ENCODE measurements at regions not wholly inside any gene's neighbourhood (a gene's known extent, or its start where the extent isn't known, plus 50 kb on each side); places are given as distances from the start of the nearest gene placed in this dataset.

DNA sequence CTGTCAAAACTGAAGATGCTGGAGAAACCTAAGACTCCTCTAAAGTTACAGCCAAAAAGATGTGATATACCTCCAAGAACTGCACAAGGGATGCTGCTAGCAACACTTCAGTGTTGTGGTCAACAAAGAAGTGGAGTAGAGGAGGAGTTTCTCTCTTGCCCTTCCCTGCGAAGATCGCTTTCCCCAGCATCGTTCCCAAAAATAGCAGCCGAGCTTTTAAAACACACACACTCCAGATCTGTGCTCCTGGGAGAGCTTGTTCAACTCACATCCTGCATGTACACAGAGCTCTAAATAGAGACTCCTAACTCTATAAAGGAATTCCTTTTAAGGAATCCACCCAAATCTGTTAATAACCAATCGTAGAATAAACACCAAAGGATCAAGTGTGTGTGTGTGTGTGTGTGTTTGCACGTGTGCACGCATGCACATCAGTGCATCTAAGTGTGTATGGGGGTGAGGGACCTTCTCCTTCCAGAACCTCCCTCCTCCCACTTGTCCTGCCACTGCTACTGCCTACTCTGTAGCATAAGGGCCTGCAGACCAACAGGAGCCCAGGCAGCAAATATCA lies 58.5 kb downstream of the PSMG1 start:
- Histone ChIP-seq H3K27me3 (ENCODE audit: insufficient read depth, poor library complexity, severe bottlenecking) (no peaks in the 10 kb centered on the region), H3K4me3 (replicated peaks; ENCODE audit: insufficient read depth, low read length) (no peak overlapping the region), H3K27ac (replicated peaks) (no peak overlapping the region)
- TF ChIP-seq POLR2AphosphoS5 (IDR thresholded peaks at IDR 0.05; ENCODE audit: low read depth): no peak
- TF ChIP-seq GABPA (IDR thresholded peaks at IDR 0.05; ENCODE audit: low read depth): no peak
- no peak for TF ChIP-seq SPI1 (IDR thresholded peaks at IDR 0.05; ENCODE audit: borderline replicate concordance, low read depth)
- TF ChIP-seq, protein P1, sequence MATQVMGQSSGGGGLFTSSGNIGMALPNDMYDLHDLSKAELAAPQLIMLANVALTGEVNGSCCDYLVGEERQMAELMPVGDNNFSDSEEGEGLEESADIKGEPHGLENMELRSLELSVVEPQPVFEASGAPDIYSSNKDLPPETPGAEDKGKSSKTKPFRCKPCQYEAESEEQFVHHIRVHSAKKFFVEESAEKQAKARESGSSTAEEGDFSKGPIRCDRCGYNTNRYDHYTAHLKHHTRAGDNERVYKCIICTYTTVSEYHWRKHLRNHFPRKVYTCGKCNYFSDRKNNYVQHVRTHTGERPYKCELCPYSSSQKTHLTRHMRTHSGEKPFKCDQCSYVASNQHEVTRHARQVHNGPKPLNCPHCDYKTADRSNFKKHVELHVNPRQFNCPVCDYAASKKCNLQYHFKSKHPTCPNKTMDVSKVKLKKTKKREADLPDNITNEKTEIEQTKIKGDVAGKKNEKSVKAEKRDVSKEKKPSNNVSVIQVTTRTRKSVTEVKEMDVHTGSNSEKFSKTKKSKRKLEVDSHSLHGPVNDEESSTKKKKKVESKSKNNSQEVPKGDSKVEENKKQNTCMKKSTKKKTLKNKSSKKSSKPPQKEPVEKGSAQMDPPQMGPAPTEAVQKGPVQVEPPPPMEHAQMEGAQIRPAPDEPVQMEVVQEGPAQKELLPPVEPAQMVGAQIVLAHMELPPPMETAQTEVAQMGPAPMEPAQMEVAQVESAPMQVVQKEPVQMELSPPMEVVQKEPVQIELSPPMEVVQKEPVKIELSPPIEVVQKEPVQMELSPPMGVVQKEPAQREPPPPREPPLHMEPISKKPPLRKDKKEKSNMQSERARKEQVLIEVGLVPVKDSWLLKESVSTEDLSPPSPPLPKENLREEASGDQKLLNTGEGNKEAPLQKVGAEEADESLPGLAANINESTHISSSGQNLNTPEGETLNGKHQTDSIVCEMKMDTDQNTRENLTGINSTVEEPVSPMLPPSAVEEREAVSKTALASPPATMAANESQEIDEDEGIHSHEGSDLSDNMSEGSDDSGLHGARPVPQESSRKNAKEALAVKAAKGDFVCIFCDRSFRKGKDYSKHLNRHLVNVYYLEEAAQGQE (IDR thresholded peaks at IDR 0.05; ENCODE audit: insufficient replicate concordance, low read depth): no peak
- TF ChIP-seq, protein P2, sequence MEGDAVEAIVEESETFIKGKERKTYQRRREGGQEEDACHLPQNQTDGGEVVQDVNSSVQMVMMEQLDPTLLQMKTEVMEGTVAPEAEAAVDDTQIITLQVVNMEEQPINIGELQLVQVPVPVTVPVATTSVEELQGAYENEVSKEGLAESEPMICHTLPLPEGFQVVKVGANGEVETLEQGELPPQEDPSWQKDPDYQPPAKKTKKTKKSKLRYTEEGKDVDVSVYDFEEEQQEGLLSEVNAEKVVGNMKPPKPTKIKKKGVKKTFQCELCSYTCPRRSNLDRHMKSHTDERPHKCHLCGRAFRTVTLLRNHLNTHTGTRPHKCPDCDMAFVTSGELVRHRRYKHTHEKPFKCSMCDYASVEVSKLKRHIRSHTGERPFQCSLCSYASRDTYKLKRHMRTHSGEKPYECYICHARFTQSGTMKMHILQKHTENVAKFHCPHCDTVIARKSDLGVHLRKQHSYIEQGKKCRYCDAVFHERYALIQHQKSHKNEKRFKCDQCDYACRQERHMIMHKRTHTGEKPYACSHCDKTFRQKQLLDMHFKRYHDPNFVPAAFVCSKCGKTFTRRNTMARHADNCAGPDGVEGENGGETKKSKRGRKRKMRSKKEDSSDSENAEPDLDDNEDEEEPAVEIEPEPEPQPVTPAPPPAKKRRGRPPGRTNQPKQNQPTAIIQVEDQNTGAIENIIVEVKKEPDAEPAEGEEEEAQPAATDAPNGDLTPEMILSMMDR (IDR thresholded peaks at IDR 0.05; ENCODE audit: insufficient read depth, low read length): no peak
- no peak for DNase-seq (ENCODE audit: low read depth in 1 of 2, low spot score in 1 of 2)

DNA sequence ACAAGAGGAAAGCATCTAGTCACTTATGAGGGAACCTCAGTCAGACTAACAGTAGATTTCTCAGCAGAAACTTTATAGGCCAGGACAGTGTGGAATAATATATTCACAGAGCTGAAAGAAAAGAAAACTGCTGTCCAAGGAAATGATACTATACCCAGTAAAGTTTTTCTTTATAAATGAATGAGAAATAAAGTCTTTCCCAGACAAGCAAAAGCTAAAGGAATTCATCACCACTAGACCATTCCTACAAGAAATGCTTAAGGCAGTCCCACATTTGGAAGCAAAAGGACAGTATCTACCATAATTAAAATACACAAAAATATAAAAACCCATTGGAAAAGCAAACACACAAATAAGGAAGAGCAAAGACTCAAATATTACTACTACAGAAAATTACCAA lies 59.9 kb downstream of the PSMG1 start:
- TF ChIP-seq SPI1 (IDR thresholded peaks at IDR 0.05; ENCODE audit: borderline replicate concordance, low read depth): no peak
- TF ChIP-seq POLR2AphosphoS5 (IDR thresholded peaks at IDR 0.05; ENCODE audit: low read depth): no peak
- TF ChIP-seq, protein P2 (IDR thresholded peaks at IDR 0.05; ENCODE audit: insufficient read depth, low read length): no peak
- TF ChIP-seq, protein P1 (IDR thresholded peaks at IDR 0.05; ENCODE audit: insufficient replicate concordance, low read depth): no peak
- TF ChIP-seq GABPA (IDR thresholded peaks at IDR 0.05; ENCODE audit: low read depth): no peak
- H3K27ac ChIP-seq (replicated peaks): no peak overlapping the region
- DNase-seq (ENCODE audit: low read depth in 1 of 2, low spot score in 1 of 2): no peak

DNA sequence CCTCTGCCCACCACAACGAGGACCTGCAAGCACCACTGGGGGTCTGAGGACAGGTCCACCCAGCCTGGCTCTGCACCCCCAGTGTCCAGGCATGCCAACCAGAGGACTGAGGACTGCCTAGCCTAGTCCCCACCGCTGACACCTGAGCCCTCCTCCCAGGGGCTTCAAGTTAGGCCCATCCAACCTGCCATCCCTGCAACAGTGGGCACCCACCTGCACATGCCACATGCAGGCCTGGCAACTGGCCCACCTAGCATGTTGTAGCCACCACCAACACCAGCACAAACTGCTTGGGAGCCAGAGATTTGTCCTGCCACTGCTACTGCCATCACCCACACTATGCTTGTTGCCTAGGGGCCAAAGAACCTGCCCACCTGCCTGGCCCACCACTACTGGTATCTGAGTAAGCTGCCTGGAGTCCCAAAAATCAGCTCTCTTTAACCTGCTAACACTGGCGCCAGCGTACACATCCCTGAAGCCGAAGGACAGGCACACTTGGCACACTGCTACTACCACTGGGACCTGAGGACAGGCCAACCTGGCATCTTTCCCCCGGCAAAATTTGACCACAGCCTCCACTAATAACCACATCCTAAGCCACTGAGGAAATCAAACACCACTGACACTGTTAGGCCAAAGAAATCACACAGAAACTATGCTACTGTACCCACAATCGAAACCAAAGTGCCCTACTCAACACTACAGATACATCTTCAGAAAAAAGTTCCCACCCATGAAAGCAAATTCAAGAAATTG lies 61.5 kb downstream of the PSMG1 start:
- Histone ChIP-seq H3K27ac (replicated peaks) (no peak overlapping the region), H3K27me3 (ENCODE audit: insufficient read depth, poor library complexity, severe bottlenecking) (no peaks in the 10 kb centered on the region), H3K4me3 (replicated peaks; ENCODE audit: insufficient read depth, low read length) (no peak overlapping the region)
- no peak for DNase-seq (ENCODE audit: low read depth in 1 of 2, low spot score in 1 of 2)
- TF ChIP-seq GABPA (IDR thresholded peaks at IDR 0.05; ENCODE audit: low read depth) (no peak), SPI1 (IDR thresholded peaks at IDR 0.05; ENCODE audit: borderline replicate concordance, low read depth) (no peak), POLR2AphosphoS5 (IDR thresholded peaks at IDR 0.05; ENCODE audit: low read depth) (no peak)
- TF ChIP-seq, protein P1 (IDR thresholded peaks at IDR 0.05; ENCODE audit: insufficient replicate concordance, low read depth): no peak
- TF ChIP-seq, protein P2 (IDR thresholded peaks at IDR 0.05; ENCODE audit: insufficient read depth, low read length): no peak

More for the DNA sequence above, 59.9 kb downstream of the PSMG1 start:
- Histone ChIP-seq H3K4me3 (replicated peaks; ENCODE audit: insufficient read depth, low read length) (no peak overlapping the region), H3K27me3 (ENCODE audit: insufficient read depth, poor library complexity, severe bottlenecking) (no peaks in the 10 kb centered on the region)

All from HL-60 (cell line).